HepG2 (cell line): ENCODE measurements at regions not wholly inside any gene's neighbourhood (a gene's known extent, or its start where the extent isn't known, plus 50 kb on each side); places are given as distances from the start of the nearest gene placed in this dataset.

Experiments used
- ARID3A ChIP-seq: IDR thresholded peaks from 2 replicates; pipeline ENCODE4 v1.6.1; 2012; ENCODE audit warnings: low read depth, low read length, improper control_type of control experiment
- BRCA1 ChIP-seq: sonication (generic); formaldehyde crosslinking; IDR thresholded peaks from 2 replicates; pipeline ENCODE4 v1.4.0; 2020; ENCODE audit warnings: missing genetic modification reagents
- IKZF4 ChIP-seq: sonication (generic); formaldehyde crosslinking; IDR thresholded peaks from 2 replicates; pipeline ENCODE4 v1.5.1; 2020; ENCODE audit warnings: borderline replicate concordance, mild to moderate bottlenecking, low read depth, missing genetic modification reagents; ENCODE audit errors: not compliant biosample characterization
- MAFF ChIP-seq: IDR thresholded peaks from 2 replicates; pipeline ENCODE4 v1.6.1; 2011; ENCODE audit warnings: low read depth, low read length, improper control_type of control experiment
- MAFG ChIP-seq: sonication (generic); formaldehyde crosslinking; IDR thresholded peaks from 2 replicates; pipeline ENCODE4 v1.5.1; 2020; ENCODE audit warnings: mild to moderate bottlenecking, missing genetic modification reagents
- MBD4 ChIP-seq: IDR thresholded peaks from 2 replicates; pipeline ENCODE4 v1.6.1; 2012; ENCODE audit warnings: low read length, inconsistent platforms, borderline replicate concordance
- MXD1 ChIP-seq: sonication (generic); formaldehyde crosslinking; IDR thresholded peaks from 2 replicates; pipeline ENCODE4 v1.4.0; 2020; ENCODE audit warnings: mild to moderate bottlenecking, missing genetic modification reagents
- MXI1 ChIP-seq: IDR thresholded peaks from 3 replicates; pipeline ENCODE4 v1.6.1; 2012; ENCODE audit warnings: low read depth, low read length, inconsistent platforms, borderline replicate concordance
- PRDM4 ChIP-seq: sonication (generic); formaldehyde crosslinking; IDR thresholded peaks from 2 replicates; pipeline ENCODE4 v1.9.0; 2021; ENCODE audit warnings: missing genetic modification reagents, borderline replicate concordance
- RFXANK ChIP-seq: IDR thresholded peaks from 2 replicates; pipeline ENCODE4 v1.6.1; 2016
- SMAD3 ChIP-seq: sonication (generic); formaldehyde crosslinking; IDR thresholded peaks from 2 replicates; pipeline ENCODE4 v1.4.0; 2020; ENCODE audit warnings: missing genetic modification reagents
- XRCC5 ChIP-seq: fragments of 200-400 bp; formaldehyde crosslinking; optimal IDR thresholded peaks from 2 replicates; pipeline ENCODE3; 2017; ENCODE audit warnings: mild to moderate bottlenecking, low read length
- YEATS4 ChIP-seq: sonication (generic); formaldehyde crosslinking; IDR thresholded peaks from 2 replicates; pipeline ENCODE4 v1.4.0; 2020; ENCODE audit warnings: missing genetic modification reagents, borderline replicate concordance
- ZKSCAN8 ChIP-seq: IDR thresholded peaks from 2 replicates; pipeline ENCODE4 v1.6.1; 2016; ENCODE audit warnings: borderline replicate concordance, missing genetic modification reagents, missing compliant biosample characterization
- ZNF24 ChIP-seq: fragments of 450-650 bp; IDR thresholded peaks from 2 replicates; pipeline ENCODE4 v1.6.1; 2017; ENCODE audit warnings: antibody characterized with exemption, mild to moderate bottlenecking
- ZNF335 ChIP-seq: sonication (generic); formaldehyde crosslinking; IDR thresholded peaks from 2 replicates; pipeline ENCODE4 v1.4.0; 2020; ENCODE audit warnings: missing genetic modification reagents
- ZNF33B ChIP-seq: sonication (generic); formaldehyde crosslinking; IDR thresholded peaks from 2 replicates; pipeline ENCODE4 v1.5.1; 2020; ENCODE audit warnings: mild to moderate bottlenecking, missing genetic modification reagents
- ZNF34 ChIP-seq: sonication (generic); formaldehyde crosslinking; IDR thresholded peaks from 2 replicates; pipeline ENCODE4 v1.4.0; 2020; ENCODE audit warnings: mild to moderate bottlenecking, missing genetic modification reagents, borderline replicate concordance
- ZNF746 ChIP-seq: sonication (generic); formaldehyde crosslinking; IDR thresholded peaks from 2 replicates; pipeline ENCODE4 v1.8.0; 2022; ENCODE audit warnings: mild to moderate bottlenecking, missing genetic modification reagents
- TF ChIP-seq, protein P1 (sequence below): sonication (generic); formaldehyde crosslinking; IDR thresholded peaks from 2 replicates; pipeline ENCODE4 v1.4.0; 2020; ENCODE audit warnings: missing genetic modification reagents, mild to moderate bottlenecking, borderline replicate concordance
- TF ChIP-seq, protein P2 (sequence below): sonication (generic); formaldehyde crosslinking; IDR thresholded peaks from 2 replicates; pipeline ENCODE4 v1.4.0; 2020; ENCODE audit warnings: missing genetic modification reagents, borderline replicate concordance

GRCh38 chr17:13952009-13952750, 117.1 kb upstream of the COX10 start (continued):
- TF ChIP-seq IKZF4: no peak
- TF ChIP-seq ARID3A: peak; percentile 78
- TF ChIP-seq MAFG (CRISPR knock-in tag): no peak
- TF ChIP-seq, protein P1, sequence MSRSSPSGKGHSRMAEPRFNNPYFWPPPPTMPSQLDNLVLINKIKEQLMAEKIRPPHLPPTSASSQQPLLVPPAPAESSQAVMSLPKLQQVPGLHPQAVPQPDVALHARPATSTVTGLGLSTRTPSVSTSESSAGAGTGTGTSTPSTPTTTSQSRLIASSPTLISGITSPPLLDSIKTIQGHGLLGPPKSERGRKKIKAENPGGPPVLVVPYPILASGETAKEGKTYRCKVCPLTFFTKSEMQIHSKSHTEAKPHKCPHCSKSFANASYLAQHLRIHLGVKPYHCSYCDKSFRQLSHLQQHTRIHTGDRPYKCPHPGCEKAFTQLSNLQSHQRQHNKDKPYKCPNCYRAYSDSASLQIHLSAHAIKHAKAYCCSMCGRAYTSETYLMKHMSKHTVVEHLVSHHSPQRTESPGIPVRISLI (CRISPR knock-in tag): peak; percentile 72; the same call in 1 of the 2 replicates
- TF ChIP-seq ZNF335: no peak
- TF ChIP-seq MBD4: 0 out of 2 replicates have a peak, but pooled peaks have one; percentile 50
- TF ChIP-seq BRCA1 (CRISPR knock-in tag): no peak
- no peak for TF ChIP-seq MXD1
- TF ChIP-seq RFXANK (CRISPR knock-in tag): no peak
- TF ChIP-seq ZNF33B (CRISPR knock-in tag): no peak
- no peak for TF ChIP-seq MAFF
- TF ChIP-seq, protein P2, sequence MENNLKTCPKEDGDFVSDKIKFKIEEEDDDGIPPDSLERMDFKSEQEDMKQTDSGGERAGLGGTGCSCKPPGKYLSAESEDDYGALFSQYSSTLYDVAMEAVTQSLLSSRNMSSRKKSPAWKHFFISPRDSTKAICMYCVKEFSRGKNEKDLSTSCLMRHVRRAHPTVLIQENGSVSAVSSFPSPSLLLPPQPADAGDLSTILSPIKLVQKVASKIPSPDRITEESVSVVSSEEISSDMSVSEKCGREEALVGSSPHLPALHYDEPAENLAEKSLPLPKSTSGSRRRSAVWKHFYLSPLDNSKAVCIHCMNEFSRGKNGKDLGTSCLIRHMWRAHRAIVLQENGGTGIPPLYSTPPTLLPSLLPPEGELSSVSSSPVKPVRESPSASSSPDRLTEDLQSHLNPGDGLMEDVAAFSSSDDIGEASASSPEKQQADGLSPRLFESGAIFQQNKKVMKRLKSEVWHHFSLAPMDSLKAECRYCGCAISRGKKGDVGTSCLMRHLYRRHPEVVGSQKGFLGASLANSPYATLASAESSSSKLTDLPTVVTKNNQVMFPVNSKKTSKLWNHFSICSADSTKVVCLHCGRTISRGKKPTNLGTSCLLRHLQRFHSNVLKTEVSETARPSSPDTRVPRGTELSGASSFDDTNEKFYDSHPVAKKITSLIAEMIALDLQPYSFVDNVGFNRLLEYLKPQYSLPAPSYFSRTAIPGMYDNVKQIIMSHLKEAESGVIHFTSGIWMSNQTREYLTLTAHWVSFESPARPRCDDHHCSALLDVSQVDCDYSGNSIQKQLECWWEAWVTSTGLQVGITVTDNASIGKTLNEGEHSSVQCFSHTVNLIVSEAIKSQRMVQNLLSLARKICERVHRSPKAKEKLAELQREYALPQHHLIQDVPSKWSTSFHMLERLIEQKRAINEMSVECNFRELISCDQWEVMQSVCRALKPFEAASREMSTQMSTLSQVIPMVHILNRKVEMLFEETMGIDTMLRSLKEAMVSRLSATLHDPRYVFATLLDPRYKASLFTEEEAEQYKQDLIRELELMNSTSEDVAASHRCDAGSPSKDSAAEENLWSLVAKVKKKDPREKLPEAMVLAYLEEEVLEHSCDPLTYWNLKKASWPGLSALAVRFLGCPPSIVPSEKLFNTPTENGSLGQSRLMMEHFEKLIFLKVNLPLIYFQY: peak; percentile 50; the same call in 1 of the 2 replicates
- no peak for TF ChIP-seq PRDM4 (CRISPR knock-in tag)
- TF ChIP-seq YEATS4 (CRISPR knock-in tag): peak; percentile 40; the same call in 1 of the 2 replicates
- no peak for TF ChIP-seq XRCC5
- TF ChIP-seq MXI1: no peak
- no peak for TF ChIP-seq ZNF746 (CRISPR knock-in tag)
- TF ChIP-seq SMAD3: no peak
- no peak for TF ChIP-seq ZKSCAN8 (CRISPR knock-in tag)
- TF ChIP-seq ZNF24: no peak
- TF ChIP-seq ZNF34 (CRISPR knock-in tag): no peak
